Endothelial cell of umbilical vein (primary cell): ENCODE measurements at regions not wholly inside any gene's neighbourhood (a gene's known extent, or its start where the extent isn't known, plus 50 kb on each side); places are given as distances from the start of the nearest gene placed in this dataset.

Experiments used
- CTCF ChIP-seq, 2 donors: IDR thresholded peaks; 1 replicate in 1 of 2; 2 replicates in 1 of 2; pipeline ENCODE4 v1.5.1; 2011; ENCODE audit warnings: low read length in 2 of 2, mild to moderate bottlenecking in 2 of 2, moderate library complexity in 2 of 2, control low read depth in 1 of 2, inconsistent platforms in 1 of 2, low read depth in 1 of 2; ENCODE audit not compliant: insufficient read depth in 1 of 2; ENCODE audit errors: extremely low read depth in 1 of 2
- EZH2 ChIP-seq: IDR thresholded peaks from 2 replicates; pipeline ENCODE4 v1.6.1; 2012; ENCODE audit warnings: borderline replicate concordance, low read depth, mild to moderate bottlenecking, moderate library complexity, low read length, inconsistent platforms; ENCODE audit not compliant: severe bottlenecking
- GATA2 ChIP-seq: IDR thresholded peaks from 2 replicates; pipeline ENCODE4 v1.7.0; 2011; ENCODE audit warnings: low read depth, mild to moderate bottlenecking, moderate library complexity, mixed read lengths, low read length; ENCODE audit not compliant: insufficient read length, insufficient read depth
- JUN ChIP-seq: IDR thresholded peaks from 2 replicates; pipeline ENCODE4 v1.6.1; 2011; ENCODE audit warnings: borderline replicate concordance, low read depth; ENCODE audit not compliant: insufficient read length, insufficient read depth
- MAX ChIP-seq: IDR thresholded peaks from 2 replicates; pipeline ENCODE4 v1.6.1; 2011; ENCODE audit not compliant: insufficient read depth, insufficient read length
- MYC ChIP-seq: IDR thresholded peaks from one replicate; pipeline ENCODE4 v1.6.1; 2011; ENCODE audit warnings: mild to moderate bottlenecking, low read depth, low read length
- POLR2A ChIP-seq: IDR thresholded peaks from 2 replicates; pipeline ENCODE4 v1.6.1; 2012; ENCODE audit warnings: low read depth, mild to moderate bottlenecking, control low read depth, low read length
- POLR2AphosphoS5 ChIP-seq: IDR thresholded peaks from 2 replicates; pipeline ENCODE4 v1.6.1; 2012; ENCODE audit warnings: low read depth, mild to moderate bottlenecking, control low read depth, low read length, moderate library complexity; ENCODE audit not compliant: insufficient read depth

GRCh38 chr3:95312650-95313049 lies 1249.8 kb downstream of the NSUN3 start:
- TF ChIP-seq CTCF (IDR thresholded peaks at IDR 0.05; ENCODE audit: extremely low read depth in 1 of 2, insufficient read depth in 1 of 2, low read depth in 1 of 2, low read length in 2 of 2): no peak
- TF ChIP-seq GATA2: no peak
- TF ChIP-seq POLR2A: no peak
- TF ChIP-seq EZH2: no peak
- TF ChIP-seq POLR2AphosphoS5: no peak
- TF ChIP-seq MAX: no peak
- no peak for TF ChIP-seq JUN
- TF ChIP-seq MYC: no peak
